Cardiac fibroblast (primary cell): ENCODE measurements at regions not wholly inside any gene's neighbourhood (a gene's known extent, or its start where the extent isn't known, plus 50 kb on each side); places are given as distances from the start of the nearest gene placed in this dataset.

Experiments used
- DNase-seq, 2 donors: peaks; one replicate each; pipeline versions ENCODE4 v3.0.0 to v3.0.0-alpha.2; 2010; ENCODE audit warnings: low read depth in 2 of 2
- H3K4me3 ChIP-seq, 2 donors: replicated peaks in 1 of 2; 1 replicate in 1 of 2; 2 replicates in 1 of 2; pipeline ENCODE4 v1.5.1; 2011; ENCODE audit warnings: low read depth in 2 of 2, low read length in 2 of 2, mild to moderate bottlenecking in 2 of 2, moderate library complexity in 1 of 2
- CTCF ChIP-seq: IDR thresholded peaks from one replicate; pipeline ENCODE4 v1.5.1; 2011; ENCODE audit warnings: low read depth, mild to moderate bottlenecking, low read length, inconsistent platforms

- TF ChIP-seq CTCF: no peak
- DNase-seq: peak in 1 of 2 donors; percentile 47
- H3K4me3 ChIP-seq: no peak overlapping the region
Observed at GRCh38 chr1:219443763-219444162, 169.1 kb downstream of the ZC3H11B start.

GRCh38 chr1:219442611-219443061 lies 170.3 kb downstream of the ZC3H11B start:
- peak in 1 of 2 donors; percentile 32 for DNase-seq
- no peak for TF ChIP-seq CTCF
- no peak overlapping the region for H3K4me3 ChIP-seq

GRCh38 chr1:219441884-219442283 lies 171.0 kb downstream of the ZC3H11B start:
- no peak for DNase-seq
- TF ChIP-seq CTCF: no peak
- no peak overlapping the region for H3K4me3 ChIP-seq

- DNase-seq: peak in 1 of 2 donors; percentile 72
- no peak for TF ChIP-seq CTCF
- no peak overlapping the region for H3K4me3 ChIP-seq
Observed at GRCh38 chr1:219439376-219439775, 173.5 kb downstream of the ZC3H11B start.

GRCh38 chr1:219438386-219438785 lies 174.5 kb downstream of the ZC3H11B start:
- no peak overlapping the region for H3K4me3 ChIP-seq
- TF ChIP-seq CTCF: no peak
- DNase-seq: no peak

- no peak overlapping the region for H3K4me3 ChIP-seq
- no peak for TF ChIP-seq CTCF
- DNase-seq: no peak
Observed at GRCh38 chr1:219434923-219435297, 178.0 kb downstream of the ZC3H11B start.

GRCh38 chr1:219434285-219434922 lies 178.5 kb downstream of the ZC3H11B start:
- no peak for TF ChIP-seq CTCF
- H3K4me3 ChIP-seq: no peak overlapping the region
- DNase-seq: no peak
